Tibial artery (tissue), 4 donors: ENCODE measurements at regions not wholly inside any gene's neighbourhood (a gene's known extent, or its start where the extent isn't known, plus 50 kb on each side); places are given as distances from the start of the nearest gene placed in this dataset.
A peak's percentile ranks its signal among the peaks of the same experiment; 100 is the strongest.

ENCODE experiments used
- DNase-seq, 2 donors: peaks; one replicate each; pipeline ENCODE4 v3.0.0-alpha.2; 2019
- H3K27ac ChIP-seq, 2 donors: fragments of 200-600 bp; sonication (generic) in 1 of 2; 1 replicate in 1 of 2; 2 replicates in 1 of 2; pipeline ENCODE4 v1.5.1; 2018 to 2019; ENCODE audit warnings: mild to moderate bottlenecking in 1 of 2
- H3K27me3 ChIP-seq, 2 donors: fragments of 200-600 bp; sonication (generic) in 1 of 2; one replicate each; pipeline versions ENCODE4 v1.5.1 to v1.6.0; 2016 to 2019
- H3K36me3 ChIP-seq, 3 donors: fragments of 200-600 bp; sonication (generic) in 2 of 3; one replicate each; pipeline ENCODE4 v1.5.1; 2016 to 2019; ENCODE audit warnings: mild to moderate bottlenecking in 2 of 3
- H3K4me1 ChIP-seq, 4 donors: fragments of 200-600 bp; sonication (generic) in 2 of 4; 1 replicate in 3 of 4; 2 replicates in 1 of 4; pipeline ENCODE4 v1.5.1; 2016 to 2019
- H3K4me3 ChIP-seq, 2 donors: fragments of 200-600 bp; sonication (generic) in 1 of 2; 1 replicate in 1 of 2; 2 replicates in 1 of 2; pipeline ENCODE4 v1.5.1; 2018 to 2019; ENCODE audit warnings: mild to moderate bottlenecking in 2 of 2
- H3K9me3 ChIP-seq, 3 donors: fragments of 200-600 bp; sonication (generic) in 1 of 3; one replicate each; pipeline ENCODE4 v1.5.1; 2016 to 2019
- intact Hi-C: fragments of 100-400 bp; cut with DNase I; formaldehyde crosslinking; loops from one replicate; pipeline ENCODE4 v1.15.0; 2023; ENCODE audit warnings: low total_unique reads
- TF ChIP-seq, protein P1 (sequence below), 2 experiments: fragments of 200-600 bp in 1 of 2; fragments of 450-650 bp in 1 of 2; IDR thresholded peaks; one replicate each; pipeline ENCODE4 v1.5.1; 2017 to 2019; ENCODE audit warnings: antibody characterized with exemption in 2 of 2, mild to moderate bottlenecking in 1 of 2, moderate library complexity in 1 of 2

DNA sequence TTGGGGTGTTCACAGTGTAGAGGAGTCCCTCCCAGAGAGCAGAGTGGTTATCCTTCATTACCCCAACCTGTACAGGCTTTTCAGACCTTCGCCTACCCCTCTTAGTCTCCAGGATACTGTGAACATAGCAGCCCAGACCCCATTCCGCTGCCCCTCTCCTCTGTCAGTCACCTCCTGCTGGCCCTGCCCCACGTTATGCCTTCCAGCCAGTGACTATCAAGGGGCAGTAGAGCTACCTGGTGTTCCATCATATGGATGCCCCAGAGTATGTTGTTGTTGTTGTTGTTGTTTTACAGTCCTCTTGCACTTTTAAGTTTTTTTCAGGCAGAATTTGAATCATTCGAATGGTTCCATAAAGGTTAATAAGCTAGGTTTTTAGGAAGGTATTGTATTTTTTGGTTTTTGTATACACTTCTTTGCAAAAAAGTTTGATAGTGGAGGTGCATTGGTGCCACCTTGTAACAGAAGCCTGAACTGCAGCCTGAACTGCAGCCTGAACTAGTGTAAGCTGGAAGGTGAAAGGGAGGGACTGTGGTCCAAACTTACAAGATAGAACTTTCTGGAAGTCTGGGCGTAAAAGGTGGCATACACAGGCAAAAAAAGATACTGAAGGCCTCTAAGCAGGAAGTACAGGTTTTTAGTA is 101.4 kb upstream of the RAB40AL start:
- intact Hi-C loops = no loop called here
- Histone ChIP-seq H3K4me3 (no peak overlapping the region), H3K4me1 (no peaks in the 10 kb centered on the region), H3K9me3 (no peaks in the 10 kb centered on the region), H3K27me3 (no peaks in the 10 kb centered on the region), H3K36me3 (no peaks in the 10 kb centered on the region), H3K27ac (no peak overlapping the region)
- TF ChIP-seq, protein P1, sequence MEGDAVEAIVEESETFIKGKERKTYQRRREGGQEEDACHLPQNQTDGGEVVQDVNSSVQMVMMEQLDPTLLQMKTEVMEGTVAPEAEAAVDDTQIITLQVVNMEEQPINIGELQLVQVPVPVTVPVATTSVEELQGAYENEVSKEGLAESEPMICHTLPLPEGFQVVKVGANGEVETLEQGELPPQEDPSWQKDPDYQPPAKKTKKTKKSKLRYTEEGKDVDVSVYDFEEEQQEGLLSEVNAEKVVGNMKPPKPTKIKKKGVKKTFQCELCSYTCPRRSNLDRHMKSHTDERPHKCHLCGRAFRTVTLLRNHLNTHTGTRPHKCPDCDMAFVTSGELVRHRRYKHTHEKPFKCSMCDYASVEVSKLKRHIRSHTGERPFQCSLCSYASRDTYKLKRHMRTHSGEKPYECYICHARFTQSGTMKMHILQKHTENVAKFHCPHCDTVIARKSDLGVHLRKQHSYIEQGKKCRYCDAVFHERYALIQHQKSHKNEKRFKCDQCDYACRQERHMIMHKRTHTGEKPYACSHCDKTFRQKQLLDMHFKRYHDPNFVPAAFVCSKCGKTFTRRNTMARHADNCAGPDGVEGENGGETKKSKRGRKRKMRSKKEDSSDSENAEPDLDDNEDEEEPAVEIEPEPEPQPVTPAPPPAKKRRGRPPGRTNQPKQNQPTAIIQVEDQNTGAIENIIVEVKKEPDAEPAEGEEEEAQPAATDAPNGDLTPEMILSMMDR (IDR thresholded peaks at IDR 0.05) = peak in 1 of 2 experiments; percentile 22
- DNase-seq = no peak

DNA sequence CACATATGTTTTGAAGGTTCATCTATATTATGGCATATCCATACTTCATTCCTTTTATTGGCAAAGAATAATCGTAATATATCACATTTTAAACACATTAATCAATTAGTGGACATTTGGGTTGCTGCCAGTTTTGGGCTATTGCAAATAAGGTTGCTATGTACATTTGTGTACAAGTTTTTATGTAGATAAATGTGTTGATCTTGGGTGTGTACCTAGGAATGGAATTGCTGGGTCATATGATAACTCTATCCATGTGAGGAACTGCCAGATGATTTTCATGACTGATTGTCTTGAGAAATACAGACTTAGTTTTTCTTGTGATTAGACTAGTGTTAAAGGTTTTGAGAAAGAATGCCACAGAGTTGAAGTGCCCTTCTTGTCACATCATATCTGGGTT is 99.2 kb upstream of the RAB40AL start:
- Histone ChIP-seq H3K4me3 (no peak overlapping the region), H3K27ac (no peak overlapping the region), H3K4me1 (no peaks in the 10 kb centered on the region), H3K36me3 (no peaks in the 10 kb centered on the region), H3K27me3 (no peaks in the 10 kb centered on the region), H3K9me3 (no peaks in the 10 kb centered on the region)
- DNase-seq = no peak
- TF ChIP-seq, protein P1 (IDR thresholded peaks at IDR 0.05) = no peak
- intact Hi-C loops = no loop called here

DNA sequence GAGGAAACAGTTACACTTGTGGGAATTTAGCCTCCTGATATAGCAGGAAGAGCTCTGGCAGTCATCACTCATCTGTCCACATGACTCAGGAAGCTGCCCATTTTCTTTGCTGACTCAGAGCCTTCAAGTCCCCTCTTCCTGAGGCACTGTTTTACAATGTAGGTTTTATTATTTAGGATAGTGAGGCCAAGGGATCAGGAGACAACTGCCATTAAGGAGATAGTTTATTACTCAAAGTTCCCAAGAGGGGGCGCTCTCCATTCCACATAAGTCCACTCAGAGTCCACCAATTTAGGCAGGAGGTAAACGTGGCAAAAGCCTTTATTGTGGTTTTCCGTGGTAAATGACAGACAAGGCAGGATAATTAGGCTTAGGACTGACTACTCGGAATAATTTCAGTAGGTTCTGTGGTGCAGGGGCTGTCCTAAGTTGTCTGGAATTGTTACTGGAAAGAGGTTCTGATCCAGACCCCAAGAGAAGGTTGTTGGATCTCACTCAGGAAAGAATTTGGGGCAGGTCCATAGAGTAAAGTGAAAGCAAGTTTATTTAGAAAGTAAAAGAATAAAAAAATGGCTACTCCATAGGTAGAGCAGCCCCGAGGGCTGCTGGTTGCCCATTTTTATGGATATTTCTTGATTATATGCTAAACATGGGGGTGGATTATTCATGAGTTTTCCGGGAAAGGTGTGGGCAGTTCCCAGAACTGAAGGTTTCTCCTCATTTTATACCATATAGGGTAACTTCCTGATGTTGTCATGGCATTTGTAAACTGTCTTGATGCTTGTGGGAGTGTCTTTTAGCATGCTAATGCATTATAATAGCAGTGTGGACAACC is 96.0 kb upstream of the RAB40AL start:
- intact Hi-C loops = no loop called here
- H3K36me3 ChIP-seq = no peaks in the 10 kb centered on the region
- H3K27me3 ChIP-seq = no peaks in the 10 kb centered on the region
- H3K27ac ChIP-seq = no peak overlapping the region
- no peaks in the 10 kb centered on the region for H3K4me1 ChIP-seq
- H3K9me3 ChIP-seq = no peaks in the 10 kb centered on the region
- TF ChIP-seq, protein P1 (IDR thresholded peaks at IDR 0.05) = no peak
- no peak overlapping the region for H3K4me3 ChIP-seq
- no peak for DNase-seq

DNA sequence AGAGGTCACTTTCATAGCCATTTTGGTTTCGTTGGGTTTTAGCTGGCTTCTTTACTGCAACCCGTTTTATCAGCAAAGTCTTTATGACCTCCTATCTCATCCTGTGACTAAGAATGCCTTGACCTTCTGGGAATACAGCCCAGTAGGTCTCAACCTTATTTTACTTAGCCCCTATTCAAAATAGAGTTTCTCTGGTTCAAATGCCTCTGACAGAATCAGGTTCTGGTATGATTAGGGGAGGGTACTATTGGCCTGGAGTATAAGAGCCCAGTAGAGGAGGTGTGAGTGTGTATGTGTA is 95.4 kb upstream of the RAB40AL start:
- no peaks in the 10 kb centered on the region for H3K27me3 ChIP-seq
- TF ChIP-seq, protein P1 (IDR thresholded peaks at IDR 0.05) = no peak
- H3K27ac ChIP-seq = no peak overlapping the region
- H3K4me3 ChIP-seq = no peak overlapping the region
- no peaks in the 10 kb centered on the region for H3K36me3 ChIP-seq
- no peaks in the 10 kb centered on the region for H3K4me1 ChIP-seq
- no peak for DNase-seq
- intact Hi-C loops = no loop called here
- H3K9me3 ChIP-seq = no peaks in the 10 kb centered on the region

DNA sequence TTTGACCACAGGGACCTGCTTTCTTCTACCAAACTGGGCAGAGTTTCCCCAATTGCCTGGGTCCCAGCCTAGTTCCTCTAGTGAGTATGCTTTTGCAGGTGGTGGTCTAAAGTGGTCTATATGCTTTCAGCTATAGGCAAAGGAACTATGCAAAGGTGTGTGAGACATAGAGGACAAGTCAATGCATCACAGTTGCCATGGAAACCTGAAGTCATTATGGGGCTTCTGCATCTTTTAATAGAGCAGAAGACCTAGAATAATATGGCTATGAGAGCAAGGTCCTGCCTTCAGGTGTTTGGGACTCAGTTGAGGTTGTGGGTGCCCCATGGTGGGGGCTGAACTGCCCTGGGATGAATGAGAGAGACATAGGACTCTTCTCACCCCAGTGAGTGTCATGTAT is 92.1 kb upstream of the RAB40AL start:
- Histone ChIP-seq H3K9me3 (no peaks in the 10 kb centered on the region), H3K27me3 (no peaks in the 10 kb centered on the region), H3K4me1 (no peaks in the 10 kb centered on the region), H3K36me3 (no peaks in the 10 kb centered on the region), H3K4me3 (no peak overlapping the region), H3K27ac (no peak overlapping the region)
- intact Hi-C loops = no loop called here
- DNase-seq = no peak
- TF ChIP-seq, protein P1 (IDR thresholded peaks at IDR 0.05) = no peak
